SK-MEL-5 (cell line): ENCODE measurements at regions not wholly inside any gene's neighbourhood (a gene's known extent, or its start where the extent isn't known, plus 50 kb on each side); places are given as distances from the start of the nearest gene placed in this dataset.

ENCODE experiments used
- DNase-seq: peaks from one replicate; pipeline ENCODE4 v3.0.0-alpha.2; 2016; ENCODE audit warnings: low read depth, low spot score
- in situ Hi-C: cut with HindIII; loops from 2 replicates; pipeline ENCODE4 v1.10.0; 2016; ENCODE audit warnings: low sequenced_read_pairs, high pct_unique_total_duplicates, low pct_unique_long_range_greater_than_20kb

DNA sequence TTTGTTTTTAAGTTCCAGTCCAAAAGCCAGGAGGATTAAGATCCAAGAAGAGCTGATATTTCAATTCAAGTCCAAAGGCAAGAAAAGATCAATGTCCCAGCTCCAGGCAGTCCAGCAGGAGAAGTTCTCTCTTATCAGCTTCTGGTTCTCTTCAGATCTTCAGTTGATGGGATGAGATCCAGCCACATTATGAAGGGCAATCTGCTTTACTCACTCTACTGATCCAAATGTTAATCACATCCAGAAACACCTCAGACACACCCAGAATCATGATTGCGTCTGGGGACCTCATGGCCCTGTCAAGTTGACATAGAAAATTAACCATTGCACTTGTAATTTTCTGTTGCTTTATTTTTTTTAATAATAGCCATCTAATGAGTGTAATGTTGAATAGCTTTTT, 178.4 kb downstream of the HERPUD2 start:
- no peak for DNase-seq
- in situ Hi-C loops: no loop called here

GRCh38 chr7:35513828-35514227, 181.1 kb downstream of the HERPUD2 start:
- in situ Hi-C loops: no loop called here
- no peak for DNase-seq

DNA sequence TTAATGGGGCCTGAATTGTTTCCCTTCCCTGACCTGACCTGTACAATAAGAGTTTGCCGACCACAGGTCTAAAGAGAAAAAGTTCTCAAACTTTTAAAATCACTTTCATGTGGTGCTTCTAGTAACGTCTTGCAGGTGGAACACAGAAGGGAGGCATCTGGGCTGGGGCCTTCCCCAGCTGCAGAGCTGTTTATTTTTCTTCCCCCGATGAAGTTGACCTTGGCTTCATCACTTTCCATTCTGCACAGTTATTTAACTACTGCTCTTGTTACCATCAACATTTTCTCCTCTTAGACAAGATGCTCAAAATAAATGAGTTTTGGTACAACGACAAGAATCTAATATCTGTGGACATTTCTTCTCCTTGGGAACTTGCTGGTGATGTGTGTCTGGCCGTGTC, 181.7 kb downstream of the HERPUD2 start:
- in situ Hi-C loops: no loop called here
- no peak for DNase-seq

DNA sequence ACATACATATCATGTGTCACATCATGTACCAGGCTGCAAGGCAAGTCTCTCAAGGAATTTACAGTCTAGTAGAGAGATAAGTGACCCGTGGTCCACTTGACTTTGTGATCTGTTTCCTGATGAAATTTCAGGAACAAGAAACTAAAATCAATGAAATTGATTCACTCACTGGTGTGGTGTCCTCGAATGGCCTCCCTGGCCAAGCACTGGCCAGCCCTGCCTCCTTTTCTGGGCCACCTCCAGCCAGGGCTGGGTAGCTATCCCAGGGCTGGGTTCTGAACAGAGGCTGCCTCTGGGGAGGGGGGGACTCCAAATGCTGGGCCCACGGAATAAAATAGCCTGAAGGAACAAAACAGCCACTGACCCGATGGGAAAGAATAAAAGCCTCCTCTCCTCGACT, 182.2 kb downstream of the HERPUD2 start:
- in situ Hi-C loops: no loop called here
- no peak for DNase-seq

- peak; percentile 44 for DNase-seq
- in situ Hi-C loops: no loop called here
Measured at GRCh38 chr7:35508623-35509400, 186.1 kb downstream of the HERPUD2 start.

DNA sequence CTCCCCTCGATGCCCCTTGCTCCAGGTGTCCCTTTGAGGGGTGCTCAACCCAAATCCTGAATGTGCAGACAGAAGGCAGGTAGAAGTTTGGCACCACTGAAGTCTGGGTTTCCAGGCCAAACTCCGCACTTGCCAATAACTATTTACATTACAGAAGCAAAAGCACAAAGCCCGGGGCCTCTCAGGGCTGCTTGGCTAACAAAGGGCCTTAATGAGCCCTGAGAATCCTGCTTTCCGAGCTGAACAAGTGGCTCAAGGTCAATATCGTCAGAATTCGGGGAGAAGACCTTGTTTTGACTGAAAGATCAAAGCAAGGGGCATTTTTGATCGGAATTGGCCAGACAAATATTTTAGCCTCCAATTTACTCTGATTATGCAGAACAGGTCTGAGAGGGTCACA, 189.9 kb downstream of the HERPUD2 start:
- no peak for DNase-seq
- in situ Hi-C loops: no loop called here

DNA sequence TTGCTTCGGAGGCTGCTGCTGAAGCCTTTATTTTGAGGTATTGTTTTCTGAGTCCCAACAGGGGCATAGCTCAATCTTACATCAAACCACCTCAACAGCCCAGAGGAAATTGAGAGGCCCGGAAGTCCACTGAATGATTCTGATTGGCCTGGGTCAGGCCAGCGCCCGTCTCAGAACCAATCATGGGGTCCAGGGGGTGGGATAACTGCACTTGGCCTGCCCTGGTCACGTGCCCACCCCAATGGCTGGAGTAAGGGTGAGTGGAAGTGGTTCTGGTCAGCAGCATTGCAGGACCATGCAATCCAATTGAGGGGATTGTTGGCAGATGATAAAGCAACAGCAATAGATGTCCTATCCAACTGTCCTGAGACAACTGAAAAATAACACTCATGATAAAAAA, 190.6 kb downstream of the HERPUD2 start:
- in situ Hi-C loops: no loop called here
- DNase-seq: no peak

DNA sequence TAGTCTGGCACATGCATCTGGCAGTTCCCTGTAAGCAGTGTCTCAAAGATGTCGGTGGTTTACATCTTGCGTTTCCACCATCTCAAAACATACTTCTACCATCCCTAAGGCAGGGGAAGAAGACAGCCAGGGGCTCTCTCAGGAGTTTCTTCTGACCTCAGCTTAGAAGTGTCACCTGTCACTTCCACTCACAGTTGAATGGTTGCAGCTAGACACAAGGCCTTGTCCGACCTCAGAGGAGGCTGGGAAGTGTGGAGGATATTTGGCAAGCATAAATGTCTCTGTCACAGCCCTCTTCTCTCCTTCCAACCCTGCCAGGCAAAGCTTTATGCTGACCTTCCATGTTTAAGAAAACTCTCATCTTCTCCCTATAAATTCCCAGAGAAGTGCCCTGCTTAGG, 193.3 kb downstream of the HERPUD2 start:
- in situ Hi-C loops: no loop called here

DNA sequence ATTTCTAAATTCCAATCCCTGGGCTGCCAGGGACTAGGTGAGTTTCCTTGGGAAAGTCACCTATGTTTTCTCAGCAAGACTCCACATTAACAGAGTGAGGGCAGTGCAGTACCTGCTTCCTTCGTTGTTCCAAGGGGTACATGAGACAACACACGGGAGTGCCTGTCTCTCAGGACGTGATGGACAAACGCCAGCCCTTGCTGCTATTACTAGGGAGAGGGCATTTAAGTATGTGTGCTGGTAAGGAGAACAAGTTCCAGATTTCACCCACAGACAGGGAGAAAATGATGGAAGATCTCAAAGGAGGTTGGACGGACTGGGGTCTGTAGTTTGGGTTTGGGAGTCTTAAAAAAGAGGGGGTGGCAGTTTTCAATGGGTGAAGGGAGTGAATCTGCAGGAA, 195.7 kb downstream of the HERPUD2 start:
- DNase-seq: no peak
- in situ Hi-C loops: no loop called here

More for the DNA sequence above, 193.3 kb downstream of the HERPUD2 start:
- DNase-seq: no peak

GRCh38 chr7:35498416-35498815, 196.5 kb downstream of the HERPUD2 start:
- no peak for DNase-seq
- in situ Hi-C loops: no loop called here

GRCh38 chr7:35495844-35496243, 199.1 kb downstream of the HERPUD2 start:
- in situ Hi-C loops: no loop called here
- DNase-seq: no peak

- DNase-seq: no peak
- in situ Hi-C loops: no loop called here
Measured at GRCh38 chr7:35495377-35495776, 199.6 kb downstream of the HERPUD2 start.

GRCh38 chr7:35494407-35494806, 200.5 kb downstream of the HERPUD2 start:
- in situ Hi-C loops: no loop called here
- DNase-seq: no peak

GRCh38 chr7:35492451-35493175, 202.3 kb downstream of the HERPUD2 start:
- in situ Hi-C loops: no loop called here
- no peak for DNase-seq

- no peak for DNase-seq
- in situ Hi-C loops: no loop called here
Measured at GRCh38 chr7:35491233-35491632, 203.7 kb downstream of the HERPUD2 start.

DNA sequence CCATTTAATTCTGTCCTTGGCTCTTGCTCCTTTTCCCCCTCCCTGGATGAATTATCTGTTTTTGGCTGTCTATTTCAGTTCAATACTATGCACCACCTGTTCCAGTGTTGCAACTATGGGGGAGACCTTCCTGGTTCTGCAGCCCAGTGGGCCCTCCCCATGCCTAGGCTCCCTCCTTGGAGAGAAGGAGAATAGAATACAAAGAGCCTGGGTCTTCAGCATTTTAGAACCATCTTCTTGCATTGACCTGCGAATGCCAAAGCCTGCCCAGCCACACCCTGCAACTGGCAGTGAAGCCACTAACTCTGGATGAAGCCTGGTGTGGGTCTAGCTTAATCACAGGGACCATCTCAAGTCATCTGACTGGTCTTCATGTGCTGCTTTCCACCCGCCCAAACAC, 207.1 kb downstream of the HERPUD2 start:
- no peak for DNase-seq

GRCh38 chr7:35487402-35487801, 207.5 kb downstream of the HERPUD2 start:
- no peak for DNase-seq
- in situ Hi-C loops: no loop called here

More for the DNA sequence above, 207.1 kb downstream of the HERPUD2 start:
- in situ Hi-C loops: no loop called here

DNA sequence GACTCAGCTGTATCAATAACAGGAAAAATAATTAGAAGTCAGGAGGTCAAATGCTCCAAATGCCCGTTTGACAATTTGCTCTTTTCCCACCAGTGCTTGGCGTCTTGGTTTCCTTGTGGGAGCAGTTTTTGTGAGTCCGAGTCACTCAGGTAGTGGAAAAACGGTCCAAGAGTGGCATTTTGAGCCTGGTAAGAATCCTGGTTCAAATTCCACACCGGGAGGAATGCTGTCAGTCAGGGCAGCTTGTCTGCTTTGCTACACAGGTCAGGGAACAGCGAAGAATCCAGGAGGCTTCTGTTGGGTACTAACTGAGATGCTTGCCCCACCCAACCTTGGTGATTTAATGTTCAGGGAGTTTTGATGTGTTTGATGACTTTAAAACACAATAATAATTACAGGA, 209.5 kb downstream of the HERPUD2 start:
- DNase-seq: no peak
- in situ Hi-C loops: no loop called here

GRCh38 chr7:35483568-35483967, 211.4 kb downstream of the HERPUD2 start:
- no peak for DNase-seq
- in situ Hi-C loops: no loop called here
